Heart left ventricle (tissue), 13 donors: ENCODE measurements at regions not wholly inside any gene's neighbourhood (a gene's known extent, or its start where the extent isn't known, plus 50 kb on each side); places are given as distances from the start of the nearest gene placed in this dataset.

ENCODE experiments used
- CTCF ChIP-seq, 12 donors: fragments of 200-600 bp; sonication (generic) in 4 of 12; IDR thresholded peaks; one replicate each; pipeline versions ENCODE4 v1.5.0 to v1.8.0; 2018 to 2022; ENCODE audit warnings: antibody characterized with exemption in 12 of 12, mild to moderate bottlenecking in 5 of 12
- POLR2A ChIP-seq, 2 donors: fragments of 450-650 bp; IDR thresholded peaks; one replicate each; pipeline ENCODE4 v1.6.1; 2017; ENCODE audit warnings: antibody characterized with exemption in 2 of 2, mild to moderate bottlenecking in 2 of 2, moderate library complexity in 2 of 2
- donor health status: ischemic (EF 13 %, LVEDD 7.1; RV severe dilation, severe dysfunction).
- donor health status: DM: no; HTN: yes; CAD: no.
- donor health status: DM: no; HTN: no; CAD: no.
- donor health status: ischemic (EF 25% LVEDD 6.9; RV normal size, moderate dysfunction).
- donor health status: ischemic (EF 25% LVEDD 5.7; RV mildly dilated, moderate dysfunction).
- donor health status: ischemic (EF 35%, LVEDD 5.7; RV mildly dilated, moderate dysfunction).
- donor health status: nonischemic (EF 11% LVEDD 7.7; RV severe dilation, severe dysfunction).
- donor health status: DM: yes; HTN: yes; CAD: no.
- donor health status: PGD.
- donor health status: ischemic (EF 29% LVEDD 5.4; RV normal size, mild dysfunction).
- donor health status: nonischemic (EF 23%, LVEDD 6.1; RV moderate dilation, normal function).

- TF ChIP-seq CTCF (IDR thresholded peaks at IDR 0.05) (no peak), POLR2A (IDR thresholded peaks at IDR 0.05) (no peak)
These were observed 187.7 kb downstream of the FOXO1 start for GRCh38 chr13:40478775-40479174.
